ENCODE measurements at regions not wholly inside any gene's neighbourhood (a gene's known extent, or its start where the extent isn't known, plus 50 kb on each side); places are given as distances from the start of the nearest gene placed in this dataset.
"Not testable (repeated sequence)": the region's sequence is repeated elsewhere in the genome, so short reads cannot be mapped to it uniquely, and the experiment has no call there.

- no peak for DNase-seq (ENCODE audit: low spot score)
- intact Hi-C loops (cut with DNase I), result no loop called here
Measured at GRCh38 chr18:22742409-22742808, 190.7 kb upstream of the RBBP8 start.

GRCh38 chr18:22745966-22746365, 187.2 kb upstream of the RBBP8 start:
- no peak for DNase-seq (ENCODE audit: low spot score)
- intact Hi-C loops (cut with DNase I), result no loop called here

- no peak for DNase-seq (ENCODE audit: low spot score)
- intact Hi-C loops (cut with DNase I), result no loop called here
Measured at GRCh38 chr18:22752014-22752413, 181.1 kb upstream of the RBBP8 start.

GRCh38 chr18:22753130-22753831, 179.8 kb upstream of the RBBP8 start:
- intact Hi-C loops (cut with DNase I), result no loop called here
- no peak for DNase-seq (ENCODE audit: low spot score)

- DNase-seq (ENCODE audit: low spot score); intact Hi-C loops (cut with DNase I): not testable (repeated sequence)
Measured at GRCh38 chr18:22764005-22764404, 169.1 kb upstream of the RBBP8 start.

- intact Hi-C loops (cut with DNase I), result no loop called here
- DNase-seq (ENCODE audit: low spot score), result no peak
Measured at GRCh38 chr18:22765896-22766295, 167.2 kb upstream of the RBBP8 start.

GRCh38 chr18:22767653-22768052, 165.5 kb upstream of the RBBP8 start:
- DNase-seq (ENCODE audit: low spot score), result no peak
- intact Hi-C loops (cut with DNase I), result no loop called here

GRCh38 chr18:22773944-22774343, 159.2 kb upstream of the RBBP8 start:
- no peak for DNase-seq (ENCODE audit: low spot score)
- intact Hi-C loops (cut with DNase I), result no loop called here

- no peak for DNase-seq (ENCODE audit: low spot score)
- intact Hi-C loops (cut with DNase I), result no loop called here
Measured at GRCh38 chr18:22778996-22779395, 154.1 kb upstream of the RBBP8 start.

GRCh38 chr18:22783245-22783644, 149.9 kb upstream of the RBBP8 start:
- intact Hi-C loops (cut with DNase I), result no loop called here

GRCh38 chr18:22783662-22784076, 149.5 kb upstream of the RBBP8 start:
- DNase-seq (ENCODE audit: low spot score), result no peak
- intact Hi-C loops (cut with DNase I), result no loop called here

More at GRCh38 chr18:22783245-22783644, 149.9 kb upstream of the RBBP8 start:
- DNase-seq (ENCODE audit: low spot score), result no peak

GRCh38 chr18:22789052-22789451, 144.1 kb upstream of the RBBP8 start:
- no peak for DNase-seq (ENCODE audit: low spot score)
- intact Hi-C loops (cut with DNase I), result no loop called here

GRCh38 chr18:22789600-22789999, 143.5 kb upstream of the RBBP8 start:
- intact Hi-C loops (cut with DNase I), result no loop called here
- no peak for DNase-seq (ENCODE audit: low spot score)

- intact Hi-C loops (cut with DNase I), result loop anchor here (10.0 kb wide), 1 partner anchor 194 kb away; no protein-coding TSS in a partner anchor
Measured at GRCh38 chr18:22790545-22791309, 142.4 kb upstream of the RBBP8 start.

GRCh38 chr18:22791310-22791610, 141.9 kb upstream of the RBBP8 start:
- no peak for DNase-seq (ENCODE audit: low spot score)
- intact Hi-C loops (cut with DNase I), result loop anchor here (10.0 kb wide), 1 partner anchor 194 kb away; no protein-coding TSS in a partner anchor

More at GRCh38 chr18:22790545-22791309, 142.4 kb upstream of the RBBP8 start:
- no peak for DNase-seq (ENCODE audit: low spot score)

GRCh38 chr18:22796113-22796512, 137.0 kb upstream of the RBBP8 start:
- DNase-seq (ENCODE audit: low spot score), result no peak
- intact Hi-C loops (cut with DNase I), result loop anchor here (5.0 to 10.0 kb wide), 2 partner anchors 89 to 189 kb away; no protein-coding TSS in a partner anchor

- no peak for DNase-seq (ENCODE audit: low spot score)
- intact Hi-C loops (cut with DNase I), result no loop called here
Measured at GRCh38 chr18:22800551-22800951, 132.6 kb upstream of the RBBP8 start.

- intact Hi-C loops (cut with DNase I), result no loop called here
- DNase-seq (ENCODE audit: low spot score), result no peak
Measured at GRCh38 chr18:22813648-22814328, 119.3 kb upstream of the RBBP8 start.

- DNase-seq (ENCODE audit: low spot score), result no peak
- intact Hi-C loops (cut with DNase I), result no loop called here
Measured at GRCh38 chr18:22814329-22814703, 118.8 kb upstream of the RBBP8 start.
